ENCODE measurements at regions not wholly inside any gene's neighbourhood (a gene's known extent, or its start where the extent isn't known, plus 50 kb on each side); places are given as distances from the start of the nearest gene placed in this dataset.
"Not testable (repeated sequence)": the region's sequence is repeated elsewhere in the genome, so short reads cannot be mapped to it uniquely, and the experiment has no call there.

DNA sequence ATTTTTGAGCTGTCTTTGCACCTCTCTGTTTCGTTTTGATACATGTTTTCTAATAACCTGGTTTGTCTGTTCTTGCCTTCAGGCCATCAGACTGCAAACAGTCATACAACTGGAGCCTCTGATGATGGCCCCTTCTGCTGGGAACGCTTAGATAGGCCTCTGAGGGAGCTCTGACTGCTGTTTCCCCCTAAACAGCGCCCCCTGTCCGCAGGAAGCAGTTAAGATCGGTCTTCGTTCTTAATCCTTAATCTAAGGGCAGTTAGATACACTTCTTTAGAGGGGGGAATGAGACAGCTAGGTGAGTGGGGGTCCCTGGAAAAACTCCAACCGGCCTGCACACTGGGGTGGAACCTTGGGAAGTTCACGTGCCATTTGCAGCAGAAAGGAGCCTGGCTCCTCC is 1338.8 kb upstream of the SEL1L start:
- no peak for DNase-seq

DNA sequence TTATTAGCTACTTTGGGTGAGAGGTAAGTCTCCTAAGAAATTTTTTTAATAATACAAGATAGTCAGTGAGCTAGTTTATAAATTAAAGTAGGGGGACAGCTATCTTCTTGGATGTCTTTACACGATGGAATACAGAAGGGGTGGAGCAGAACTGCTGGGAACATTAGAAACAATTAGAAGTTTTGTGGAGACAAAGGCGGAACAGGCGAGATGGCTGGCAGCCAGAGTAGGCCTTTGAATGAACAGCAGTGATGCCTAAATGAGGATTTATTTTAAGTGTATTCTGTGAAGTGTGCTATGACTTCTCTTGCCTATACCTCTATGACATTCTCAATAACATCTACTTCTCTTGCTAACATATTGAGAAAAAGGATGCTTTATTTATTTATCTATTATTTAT is 1345.3 kb upstream of the SEL1L start:
- DNase-seq = no peak

DNA sequence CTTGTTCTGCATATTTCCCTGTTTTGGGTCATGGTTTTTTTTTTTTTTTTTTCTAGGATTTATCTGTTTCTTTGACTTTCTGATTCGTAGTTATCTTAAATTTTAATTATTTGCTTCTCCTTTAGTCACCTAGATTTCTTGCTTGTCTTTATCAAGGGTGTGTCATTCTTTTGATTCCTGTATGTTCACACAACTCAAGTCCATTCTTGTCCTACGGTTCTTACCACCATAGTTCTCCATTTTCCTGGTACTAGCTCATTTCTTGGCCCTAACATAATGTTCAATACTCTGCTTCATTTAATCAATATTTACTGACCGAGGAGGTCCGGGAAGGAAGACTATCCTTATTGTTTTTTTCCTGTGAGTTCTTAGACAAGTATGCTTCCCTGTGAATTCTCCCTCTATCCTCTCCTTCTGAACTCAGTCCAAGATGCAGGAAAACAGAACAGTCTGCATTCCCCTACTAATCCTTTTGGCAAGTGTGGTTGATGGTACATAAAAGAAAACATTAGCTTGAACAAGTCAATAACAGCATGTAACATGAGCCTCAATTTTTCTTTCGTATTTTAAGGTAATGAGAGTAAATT is 1346.4 kb upstream of the SEL1L start:
- DNase-seq = no peak

DNA sequence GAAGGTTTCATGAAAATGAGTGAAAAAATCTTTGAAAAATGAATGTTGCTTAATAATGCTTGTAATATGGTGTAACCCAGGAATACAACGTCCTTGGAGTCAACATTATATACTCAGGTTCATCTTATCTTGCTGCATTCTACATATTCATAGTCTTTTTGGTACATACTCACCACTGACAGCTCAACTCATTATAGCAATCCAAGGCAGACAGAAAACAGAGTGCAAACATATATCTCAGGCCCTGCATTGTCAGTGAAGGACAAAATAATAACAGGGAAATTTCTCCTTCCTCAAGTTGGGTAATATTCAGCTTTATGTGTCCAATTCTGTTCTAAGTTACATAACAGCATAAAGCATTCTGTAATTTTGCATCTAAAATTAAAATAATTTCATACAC is 1353.0 kb upstream of the SEL1L start:
- DNase-seq = no peak

DNA sequence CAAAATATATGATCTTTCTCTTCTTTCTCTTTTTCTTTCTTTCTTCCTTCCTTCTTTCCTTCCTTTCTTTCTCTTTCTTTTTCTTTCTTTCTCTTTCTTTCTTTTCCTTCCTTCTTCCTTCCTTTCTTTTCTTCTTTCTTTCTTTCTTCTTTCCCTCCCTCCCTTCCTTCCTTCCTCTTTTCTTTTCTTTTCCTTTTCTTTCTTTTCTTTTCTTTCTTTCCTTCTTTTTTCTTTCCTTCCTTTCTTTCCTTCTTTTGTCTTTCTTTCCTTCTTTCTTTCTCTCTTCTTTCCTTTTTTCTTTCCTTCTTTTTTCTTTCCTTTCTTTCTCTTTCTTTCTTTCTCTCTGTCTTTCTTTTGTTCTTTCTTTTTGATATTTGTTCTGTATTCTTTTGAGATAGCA is 1356.0 kb upstream of the SEL1L start:
- DNase-seq = no peak

DNA sequence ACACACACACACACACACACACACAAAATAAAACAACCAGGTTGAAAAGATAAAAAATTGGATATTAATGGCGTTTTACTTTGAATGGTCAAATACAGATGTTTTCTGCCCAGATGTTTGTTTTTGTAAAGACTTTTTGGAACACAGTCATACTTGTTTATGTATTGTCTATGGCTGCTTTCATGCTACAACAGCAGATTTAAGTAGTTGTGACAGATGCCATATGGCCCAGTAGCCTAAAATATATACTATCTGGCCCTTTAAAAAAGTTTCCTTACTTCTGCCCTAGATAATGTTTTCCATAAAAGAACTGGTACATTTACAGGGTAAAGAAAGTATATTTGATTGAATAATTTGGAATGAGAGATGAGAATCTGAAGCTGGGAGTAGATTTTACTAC is 1362.8 kb upstream of the SEL1L start:
- no peak for DNase-seq

DNA sequence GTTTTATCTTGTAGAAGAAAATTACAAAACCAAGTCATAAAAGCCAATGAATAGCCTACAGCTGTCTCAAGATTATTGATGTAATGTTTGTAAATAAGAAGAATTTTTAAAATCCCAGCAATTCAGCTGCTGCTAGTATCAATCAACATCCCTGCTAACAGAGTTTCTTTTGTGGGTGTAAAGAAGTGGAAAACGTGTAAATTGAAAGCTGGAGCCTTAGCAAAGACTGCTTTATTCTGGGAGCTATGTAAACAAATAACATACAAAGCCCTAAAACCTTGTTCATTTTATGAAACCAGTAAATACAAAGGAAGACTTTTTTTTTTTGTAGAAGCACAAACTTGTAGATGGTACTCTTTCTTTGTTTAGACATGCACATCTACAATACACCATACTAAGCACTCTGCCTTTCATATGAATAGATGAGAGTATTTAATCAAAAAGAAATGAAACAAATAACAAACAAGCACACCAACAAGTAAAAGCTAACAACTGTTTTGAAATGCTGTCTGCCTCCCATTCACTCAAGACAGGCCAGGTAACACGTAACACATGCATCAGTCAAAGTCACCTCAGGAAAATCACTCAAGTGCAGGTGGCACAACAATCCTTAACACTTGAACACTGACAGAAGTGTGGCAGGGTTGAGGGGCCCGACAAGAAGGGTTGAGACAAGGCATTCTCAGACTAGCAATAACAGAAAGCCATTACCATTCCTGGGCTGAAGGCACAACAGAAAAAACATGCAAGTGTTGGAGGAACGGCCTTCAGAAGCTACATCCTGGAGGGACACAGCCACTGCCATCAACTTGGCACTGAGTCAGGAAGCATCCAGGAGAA is 1364.0 kb upstream of the SEL1L start:
- DNase-seq = no peak

DNA sequence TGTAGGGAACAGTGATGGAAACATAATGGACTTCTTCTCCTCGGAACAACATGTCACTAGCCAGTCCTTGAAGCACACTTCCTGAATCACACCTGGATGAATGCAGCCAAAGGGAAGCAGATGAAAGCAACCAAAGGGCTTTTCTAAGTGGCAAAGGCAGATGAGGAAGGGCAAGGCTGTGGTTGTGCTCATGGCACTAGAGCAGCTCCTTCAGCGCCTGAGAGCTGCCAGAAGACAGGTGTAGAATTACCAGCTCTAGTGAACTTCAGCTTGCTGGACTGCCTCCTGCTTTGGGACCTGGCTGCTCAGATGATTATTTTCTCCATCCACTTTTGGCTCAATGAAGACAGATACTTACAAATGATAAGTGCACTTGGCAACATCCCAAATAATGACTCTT is 1372.1 kb upstream of the SEL1L start:
- peak; percentile 91 for DNase-seq

DNA sequence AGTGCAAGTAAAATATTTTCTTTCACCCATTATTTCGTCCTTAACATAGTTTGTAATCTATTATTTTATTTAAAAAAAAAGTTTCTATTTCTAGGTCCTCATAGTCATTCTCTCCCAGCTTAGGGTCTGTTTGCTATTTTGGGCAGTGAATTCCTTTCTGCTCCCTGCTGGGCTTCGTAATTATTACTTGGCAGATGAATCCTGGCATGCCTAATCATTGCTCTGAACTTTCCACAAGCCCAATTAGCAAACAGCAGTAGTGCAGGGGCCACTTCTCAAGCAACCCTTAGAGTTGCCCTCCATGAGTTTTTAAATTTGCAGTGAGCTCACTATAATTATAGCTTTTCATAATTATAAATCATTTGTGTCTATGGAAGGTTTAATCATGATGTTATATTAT is 1378.3 kb upstream of the SEL1L start:
- no peak for DNase-seq

DNA sequence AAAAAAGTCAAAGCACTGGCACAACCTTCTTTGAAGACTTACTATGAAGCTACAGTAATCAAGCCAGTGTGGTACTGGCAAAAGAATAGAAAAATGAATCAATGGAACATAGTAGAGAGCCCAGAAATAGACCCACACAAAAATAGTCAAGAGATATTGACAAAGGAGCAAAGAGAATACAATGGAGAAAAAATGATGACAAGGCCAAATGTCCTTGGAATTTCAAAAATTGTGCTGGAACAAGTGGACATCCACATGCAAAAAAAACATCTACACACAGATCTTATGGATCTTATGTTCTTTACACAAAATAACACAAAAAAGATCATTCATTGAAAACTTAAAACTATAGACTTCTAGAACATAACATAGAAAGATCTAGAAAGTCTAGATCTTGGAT is 1379.7 kb upstream of the SEL1L start:
- DNase-seq = no peak

DNA sequence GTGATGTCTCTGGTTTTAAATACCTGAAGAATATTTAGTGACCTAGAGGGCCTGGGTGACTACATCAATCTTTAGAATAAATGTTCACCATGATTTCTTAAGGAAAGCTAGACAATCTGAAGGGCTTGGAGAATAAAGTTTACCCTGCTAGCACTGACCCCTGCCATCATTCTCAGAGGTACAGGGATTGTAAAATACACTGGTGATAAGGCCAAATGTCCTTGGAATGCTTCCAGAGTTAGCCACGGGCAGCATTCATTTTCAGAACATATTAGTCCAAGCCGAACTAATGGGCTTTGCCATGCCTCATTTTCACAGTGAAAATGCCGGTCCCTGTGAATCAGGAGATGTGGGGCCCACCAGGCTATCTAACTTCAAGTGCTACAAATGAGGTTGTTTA is 1381.7 kb upstream of the SEL1L start:
- DNase-seq = no peak

DNA sequence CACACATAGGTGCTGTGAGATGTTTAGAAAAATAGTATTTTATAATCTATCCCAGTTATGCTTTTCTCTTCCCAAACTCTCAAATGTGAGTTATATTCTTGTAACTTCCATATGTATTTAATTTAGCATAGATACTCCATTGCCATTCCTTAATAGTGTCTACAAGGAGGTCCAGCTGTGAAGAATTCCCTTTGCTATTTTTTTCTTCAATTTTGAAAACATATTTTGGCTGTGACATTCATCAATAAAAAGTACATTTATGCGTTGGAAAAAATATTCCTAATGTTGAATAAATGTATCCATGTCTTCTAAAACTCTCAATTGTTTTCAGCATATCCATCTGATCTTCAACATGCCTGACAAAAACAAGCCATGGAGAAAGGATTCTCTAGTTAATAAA is 1402.0 kb upstream of the SEL1L start:
- no peak for DNase-seq

DNA sequence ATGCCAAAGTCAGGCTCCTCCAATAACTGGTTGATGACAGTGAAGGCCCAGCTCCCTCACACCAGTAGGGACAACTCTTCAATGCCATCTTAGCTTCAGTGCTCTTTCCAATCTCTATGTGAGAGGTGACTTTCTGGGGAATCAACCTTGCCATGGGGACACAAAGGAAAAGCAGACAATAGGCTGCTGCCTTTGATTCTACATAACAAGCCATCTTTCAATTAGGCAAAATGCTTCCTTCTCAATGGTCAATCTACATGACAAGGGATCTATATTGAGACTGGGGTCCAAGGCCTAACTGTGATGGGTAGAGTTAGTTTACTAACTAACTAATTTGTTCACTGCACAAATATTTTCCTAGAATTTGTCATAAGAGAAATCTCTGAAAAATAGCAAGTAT is 1417.5 kb upstream of the SEL1L start:
- DNase-seq = no peak

DNA sequence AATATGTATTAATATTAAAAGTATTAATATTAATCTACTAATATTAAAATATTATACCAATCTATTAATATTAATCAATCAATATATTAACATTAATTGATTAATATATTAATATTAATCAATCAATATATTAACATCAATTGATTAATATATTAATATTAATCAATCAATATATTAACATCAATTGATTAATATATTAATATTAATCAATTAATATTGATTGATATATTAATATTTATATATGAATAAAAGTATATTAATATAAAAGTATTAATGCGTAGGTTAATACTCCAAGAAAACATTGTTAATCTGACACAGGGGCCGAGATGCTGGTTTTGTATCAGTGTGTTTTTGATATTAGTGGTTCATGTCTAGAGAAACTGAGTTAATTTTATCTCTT is 1430.1 kb upstream of the SEL1L start:
- no peak for DNase-seq

DNA sequence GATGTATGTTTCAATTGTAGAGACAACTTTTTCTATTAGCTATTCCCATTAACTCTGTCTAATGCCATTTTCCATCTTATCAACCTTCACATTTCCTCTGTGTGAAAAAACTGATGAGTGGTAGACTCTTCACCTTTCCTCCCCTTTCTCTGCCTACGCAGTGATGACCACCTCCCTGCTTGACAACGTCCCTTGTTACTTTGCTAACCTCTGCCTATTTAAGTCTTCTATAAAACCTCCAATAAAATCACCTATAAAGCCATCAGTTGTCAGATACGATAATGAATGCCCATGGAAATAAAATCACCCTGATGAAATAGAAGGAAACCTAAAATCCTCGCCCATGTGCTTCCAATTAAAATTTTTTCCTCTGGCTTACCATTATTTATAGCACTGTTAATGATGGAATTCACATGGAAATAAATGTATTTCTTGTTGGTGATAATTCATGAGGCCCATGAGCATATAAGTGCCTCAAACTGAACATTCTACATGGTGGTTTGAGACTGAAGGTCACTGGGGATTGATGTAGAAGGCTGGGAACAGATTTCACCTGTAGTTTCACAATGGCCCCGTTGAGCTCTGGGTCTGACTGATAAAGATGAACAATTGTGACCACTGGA is 1454.0 kb upstream of the SEL1L start:
- no peak for DNase-seq

DNA sequence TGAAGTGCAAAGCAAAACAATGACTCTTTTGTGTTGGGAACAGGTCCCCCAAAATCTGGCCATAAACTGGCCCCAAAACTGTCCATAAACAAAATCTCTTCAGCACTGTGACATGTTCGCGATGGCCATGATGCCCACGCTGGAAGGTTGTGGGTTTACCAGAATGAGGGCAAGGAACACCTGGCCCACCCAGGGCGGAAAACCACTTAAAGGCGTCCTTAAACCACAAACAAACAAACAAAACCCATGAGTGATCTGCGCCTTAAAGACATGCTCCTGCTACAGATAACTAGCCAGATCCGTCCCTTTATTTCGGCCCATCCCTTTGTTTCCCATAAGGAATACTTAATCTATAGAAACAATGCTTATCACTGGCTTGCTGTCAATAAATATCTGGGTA is 1460.9 kb upstream of the SEL1L start:
- DNase-seq = not testable (repeated sequence)

DNA sequence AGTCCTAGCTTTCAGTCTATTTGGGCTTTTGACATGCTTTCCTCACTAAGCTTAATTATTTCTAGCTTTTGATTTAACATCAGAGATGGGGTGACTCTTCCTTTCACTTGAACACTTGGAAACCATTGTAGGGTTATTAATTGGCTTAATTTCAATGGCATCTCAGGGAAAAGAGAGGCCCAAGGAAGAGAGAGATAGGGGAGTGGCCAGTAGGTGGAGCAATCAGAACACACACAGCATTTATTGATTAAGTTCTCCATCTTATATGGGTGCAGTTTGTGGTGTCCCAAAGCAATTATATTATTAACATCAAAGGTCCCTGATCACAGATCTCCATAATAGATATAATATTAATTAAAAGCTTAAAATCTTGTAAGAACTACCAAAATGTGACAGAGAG is 1466.1 kb upstream of the SEL1L start:
- DNase-seq = no peak

DNA sequence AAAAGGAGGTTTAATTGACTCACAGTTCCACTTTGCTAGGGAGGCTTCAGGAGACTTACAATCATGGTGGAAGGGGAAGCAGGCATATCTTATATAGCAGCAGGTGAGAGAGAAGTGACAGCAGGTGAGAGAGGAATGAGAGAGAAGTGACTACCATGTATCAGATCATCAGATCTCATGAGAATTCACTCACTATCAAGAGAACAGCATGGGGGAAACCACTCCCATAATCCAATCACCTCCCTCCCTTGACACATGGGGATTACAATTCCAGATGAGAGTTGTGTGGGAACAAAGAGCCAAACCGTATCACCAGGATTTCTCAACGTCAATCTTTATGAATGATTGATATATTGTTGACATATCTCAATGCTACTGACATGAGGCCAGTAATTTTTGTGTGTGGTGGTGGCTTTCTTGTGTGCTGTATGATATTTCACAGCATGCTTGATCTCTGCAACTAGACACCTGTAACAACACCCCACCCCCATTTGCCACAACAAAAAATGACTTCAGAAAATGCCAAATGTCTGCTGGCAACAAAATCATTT is 1470.9 kb upstream of the SEL1L start:
- DNase-seq = no peak

DNA sequence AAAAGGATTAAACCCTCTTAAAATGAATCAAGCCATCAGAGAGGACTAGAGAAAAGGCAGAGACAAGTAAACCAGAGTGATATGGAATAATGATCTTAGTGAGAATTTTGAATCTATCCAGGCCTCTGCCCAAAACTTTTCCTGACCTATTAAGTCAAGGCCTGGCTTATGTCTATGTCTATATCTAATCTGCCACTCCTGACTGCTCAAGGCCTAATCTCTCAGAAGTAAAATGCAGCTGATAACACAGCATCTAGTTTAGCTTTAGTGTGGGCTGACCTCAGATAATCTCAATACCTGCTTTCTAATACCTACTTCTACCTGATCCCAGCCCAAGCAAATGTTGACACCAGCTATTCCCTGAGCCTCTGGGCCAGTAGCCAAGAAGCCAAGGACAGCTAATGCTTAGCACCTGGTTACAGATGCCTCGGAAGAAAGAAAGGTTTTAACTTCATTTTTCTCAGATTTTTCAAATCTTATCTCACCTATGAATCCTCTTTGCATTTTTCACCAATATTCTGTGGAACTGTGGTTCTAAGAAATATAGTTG is 1472.5 kb upstream of the SEL1L start:
- peak; percentile 7 for DNase-seq

DNA sequence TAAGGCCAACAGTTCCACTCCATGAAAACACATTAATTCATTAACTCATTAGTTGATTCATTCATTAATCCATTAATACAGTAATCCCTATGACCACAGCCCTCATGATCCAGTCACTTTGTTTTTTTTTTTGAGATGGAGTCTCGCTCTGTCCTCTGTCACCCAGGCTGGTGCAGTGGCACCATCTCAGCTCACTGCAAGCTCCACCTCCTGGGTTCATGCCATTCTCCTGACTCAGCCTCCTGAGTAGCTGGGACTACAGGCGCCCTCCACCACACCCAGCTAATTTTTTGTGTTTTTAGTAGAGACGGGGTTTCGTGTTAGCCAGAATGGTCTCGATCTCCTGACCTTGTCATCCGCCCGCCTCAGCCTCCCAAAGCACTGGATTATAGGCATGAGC is 1473.4 kb upstream of the SEL1L start:
- DNase-seq = not testable (repeated sequence)

DNA sequence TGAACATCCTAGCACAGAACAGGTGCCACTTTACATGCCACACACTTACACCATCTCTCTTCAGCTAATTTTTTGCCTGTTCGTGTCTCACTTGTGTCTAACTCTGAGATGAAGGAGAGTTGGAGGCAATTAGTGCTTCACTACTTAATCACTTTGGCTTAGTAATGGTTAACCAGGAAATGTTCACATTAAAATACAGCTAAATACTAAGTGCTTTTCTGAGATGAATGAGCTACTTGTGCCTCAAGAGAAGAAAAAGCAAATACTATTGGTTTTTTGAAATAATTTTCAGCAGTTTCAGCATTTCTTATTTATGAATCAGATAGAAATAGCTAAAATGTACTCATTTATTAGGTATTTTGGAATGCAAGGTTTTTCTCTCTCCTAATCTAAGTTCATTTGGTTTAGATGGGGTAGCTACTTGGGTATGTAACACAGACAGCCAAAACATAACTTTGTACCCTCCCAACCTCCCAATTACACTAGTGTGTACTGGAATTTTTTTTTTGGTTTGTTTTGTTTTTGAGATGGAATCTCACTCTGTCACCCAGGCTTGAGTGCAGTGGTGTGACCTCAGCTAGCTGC is 1474.1 kb upstream of the SEL1L start:
- DNase-seq = no peak

DNA sequence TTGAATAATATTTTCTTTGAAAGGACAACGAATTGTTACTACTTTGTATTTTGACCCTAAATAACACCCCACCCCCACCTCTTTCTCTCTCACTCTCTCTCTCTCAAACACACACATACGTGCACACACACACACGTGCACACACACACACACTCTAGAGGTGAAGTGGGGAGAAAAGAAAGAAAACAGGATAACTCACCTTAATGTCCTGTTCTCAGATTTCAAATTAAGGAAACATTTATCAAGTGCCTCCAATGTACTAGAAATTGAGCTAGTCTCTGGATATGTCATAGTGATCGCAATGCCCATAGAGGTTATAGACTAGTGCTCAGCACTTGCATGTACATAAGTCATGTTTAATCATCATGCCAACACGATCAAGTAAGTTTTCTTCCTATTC is 1483.6 kb upstream of the SEL1L start:
- no peak for DNase-seq

DNA sequence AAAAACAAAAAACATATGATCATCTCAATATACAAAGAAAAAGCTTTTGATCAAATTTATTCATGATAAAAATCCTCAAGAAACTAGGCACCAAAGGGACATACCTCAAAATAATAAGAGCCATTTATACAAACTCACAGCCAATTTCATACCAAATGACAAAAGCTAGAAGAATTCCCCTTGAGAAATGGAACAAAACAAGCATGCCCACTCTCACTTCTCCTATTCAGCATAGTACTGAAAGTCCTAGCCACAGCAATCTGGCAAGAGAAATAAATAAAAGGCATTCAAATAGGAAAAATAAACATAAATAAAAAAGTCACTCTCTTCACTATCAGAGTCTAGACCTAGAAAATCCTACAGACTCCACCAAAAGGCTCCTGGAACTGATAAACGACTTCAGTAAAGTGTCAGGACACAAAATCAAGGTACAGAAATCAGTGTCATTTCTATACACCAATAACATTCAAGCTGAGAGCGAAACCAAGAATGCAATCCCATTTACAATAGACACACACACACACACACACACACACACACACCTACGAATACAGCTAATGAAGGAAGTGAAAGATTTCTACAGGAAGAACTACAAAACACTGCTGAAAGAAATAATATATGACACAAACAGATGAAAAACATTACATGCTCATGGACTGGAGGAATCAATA is 1486.2 kb upstream of the SEL1L start:
- DNase-seq = no peak

Data from NCI-H2107 (cell line).